ENCODE measurements at regions not wholly inside any gene's neighbourhood (a gene's known extent, or its start where the extent isn't known, plus 50 kb on each side); places are given as distances from the start of the nearest gene placed in this dataset.

DNA sequence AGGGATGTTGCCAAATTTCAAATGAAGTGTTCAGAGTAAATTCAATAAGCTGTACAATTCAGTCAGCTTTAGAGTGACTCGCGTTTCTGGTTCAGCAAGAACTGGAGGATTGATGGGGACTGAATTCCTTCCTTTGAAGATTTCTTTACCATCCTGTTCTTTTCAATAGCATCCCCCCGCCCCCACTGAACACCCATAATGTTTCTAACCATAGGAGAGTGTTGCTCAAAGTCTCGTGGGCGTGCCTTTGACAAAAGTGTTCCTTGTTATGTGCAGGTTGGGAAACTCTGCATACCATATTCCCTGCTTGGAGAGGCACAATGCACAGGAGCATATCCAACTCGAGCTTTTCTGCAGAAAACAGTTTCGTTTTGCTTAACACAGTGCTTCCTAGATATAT is 323.5 kb upstream of the CASK start:
- TF ChIP-seq MAX (CRISPR knock-in tag; IDR thresholded peaks at IDR 0.05) (no peak), SP1 (CRISPR knock-in tag; conservative IDR thresholded peaks at IDR 0.05) (no peak), ZNF138 (CRISPR knock-in tag; conservative IDR thresholded peaks at IDR 0.05) (no peak), NFYB (CRISPR knock-in tag; conservative IDR thresholded peaks at IDR 0.05; ENCODE audit: low read depth) (no peak), TEAD1 (CRISPR knock-in tag; IDR thresholded peaks at IDR 0.05) (no peak), FOXJ3 (CRISPR knock-in tag; IDR thresholded peaks at IDR 0.05; ENCODE audit: borderline replicate concordance) (no peak)
- TF ChIP-seq, protein P1, sequence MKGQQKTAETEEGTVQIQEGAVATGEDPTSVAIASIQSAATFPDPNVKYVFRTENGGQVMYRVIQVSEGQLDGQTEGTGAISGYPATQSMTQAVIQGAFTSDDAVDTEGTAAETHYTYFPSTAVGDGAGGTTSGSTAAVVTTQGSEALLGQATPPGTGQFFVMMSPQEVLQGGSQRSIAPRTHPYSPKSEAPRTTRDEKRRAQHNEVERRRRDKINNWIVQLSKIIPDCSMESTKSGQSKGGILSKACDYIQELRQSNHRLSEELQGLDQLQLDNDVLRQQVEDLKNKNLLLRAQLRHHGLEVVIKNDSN (CRISPR knock-in tag; IDR thresholded peaks at IDR 0.05) = no peak
- TF ChIP-seq, protein P2, sequence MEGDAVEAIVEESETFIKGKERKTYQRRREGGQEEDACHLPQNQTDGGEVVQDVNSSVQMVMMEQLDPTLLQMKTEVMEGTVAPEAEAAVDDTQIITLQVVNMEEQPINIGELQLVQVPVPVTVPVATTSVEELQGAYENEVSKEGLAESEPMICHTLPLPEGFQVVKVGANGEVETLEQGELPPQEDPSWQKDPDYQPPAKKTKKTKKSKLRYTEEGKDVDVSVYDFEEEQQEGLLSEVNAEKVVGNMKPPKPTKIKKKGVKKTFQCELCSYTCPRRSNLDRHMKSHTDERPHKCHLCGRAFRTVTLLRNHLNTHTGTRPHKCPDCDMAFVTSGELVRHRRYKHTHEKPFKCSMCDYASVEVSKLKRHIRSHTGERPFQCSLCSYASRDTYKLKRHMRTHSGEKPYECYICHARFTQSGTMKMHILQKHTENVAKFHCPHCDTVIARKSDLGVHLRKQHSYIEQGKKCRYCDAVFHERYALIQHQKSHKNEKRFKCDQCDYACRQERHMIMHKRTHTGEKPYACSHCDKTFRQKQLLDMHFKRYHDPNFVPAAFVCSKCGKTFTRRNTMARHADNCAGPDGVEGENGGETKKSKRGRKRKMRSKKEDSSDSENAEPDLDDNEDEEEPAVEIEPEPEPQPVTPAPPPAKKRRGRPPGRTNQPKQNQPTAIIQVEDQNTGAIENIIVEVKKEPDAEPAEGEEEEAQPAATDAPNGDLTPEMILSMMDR (IDR thresholded peaks at IDR 0.05) = no peak
- TF ChIP-seq, protein P3, sequence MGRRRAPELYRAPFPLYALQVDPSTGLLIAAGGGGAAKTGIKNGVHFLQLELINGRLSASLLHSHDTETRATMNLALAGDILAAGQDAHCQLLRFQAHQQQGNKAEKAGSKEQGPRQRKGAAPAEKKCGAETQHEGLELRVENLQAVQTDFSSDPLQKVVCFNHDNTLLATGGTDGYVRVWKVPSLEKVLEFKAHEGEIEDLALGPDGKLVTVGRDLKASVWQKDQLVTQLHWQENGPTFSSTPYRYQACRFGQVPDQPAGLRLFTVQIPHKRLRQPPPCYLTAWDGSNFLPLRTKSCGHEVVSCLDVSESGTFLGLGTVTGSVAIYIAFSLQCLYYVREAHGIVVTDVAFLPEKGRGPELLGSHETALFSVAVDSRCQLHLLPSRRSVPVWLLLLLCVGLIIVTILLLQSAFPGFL (CRISPR knock-in tag; IDR thresholded peaks at IDR 0.05; ENCODE audit: borderline replicate concordance) = no peak
